Activated CD8-positive, alpha-beta T cell treated with anti-CD3 and anti-CD28 coated beads, Interleukin-2, amount 10 ng/mL, durations not matched to agents 7 days and 5 days (primary cell): ENCODE measurements at regions not wholly inside any gene's neighbourhood (a gene's known extent, or its start where the extent isn't known, plus 50 kb on each side); places are given as distances from the start of the nearest gene placed in this dataset.
"Not testable (repeated sequence)": the region's sequence is repeated elsewhere in the genome, so short reads cannot be mapped to it uniquely, and the experiment has no call there.

Experiments used
- ATAC-seq: fragments of 150-1000 bp; cut with Tn5 transposase; one replicate; pipeline ENCODE4 v1.10.0; 2021; ENCODE audit warnings: moderate library complexity
- CTCF ChIA-PET: fragments of 350-600 bp; sonication (Branson Sonifier 250); formaldehyde crosslinking; loops from one replicate; lab custom pipeline; 2021; ENCODE audit warnings: antibody characterized with exemption; lab: Charles Lee
- POLR2A ChIA-PET: fragments of 350-600 bp; sonication (Branson Sonifier 250); formaldehyde crosslinking; loops from one replicate; lab custom pipeline; 2021; ENCODE audit warnings: antibody characterized with exemption; lab: Charles Lee
- DNase-seq: peaks from one replicate; pipeline ENCODE4 v3.0.0-alpha.2; 2020
- H3K27ac Mint-ChIP-seq: one replicate; pipeline ENCODE4 v1.8.0; 2021; ENCODE audit warnings: mild to moderate bottlenecking, mixed read lengths
- H3K27me3 Mint-ChIP-seq: one replicate; pipeline ENCODE4 v1.8.0; 2021; ENCODE audit warnings: low read depth, mixed read lengths
- H3K36me3 Mint-ChIP-seq: one replicate; pipeline ENCODE4 v1.8.0; 2021; ENCODE audit warnings: low read depth, mixed read lengths
- H3K4me1 Mint-ChIP-seq: one replicate; pipeline ENCODE4 v1.8.0; 2021; ENCODE audit warnings: low read depth, mixed read lengths
- H3K4me3 Mint-ChIP-seq: one replicate; pipeline ENCODE4 v1.8.0; 2021; ENCODE audit warnings: mild to moderate bottlenecking, mixed read lengths
- H3K9me3 Mint-ChIP-seq: one replicate; pipeline ENCODE4 v1.8.0; 2022; ENCODE audit warnings: mixed read lengths; ENCODE audit not compliant: insufficient read depth

DNA sequence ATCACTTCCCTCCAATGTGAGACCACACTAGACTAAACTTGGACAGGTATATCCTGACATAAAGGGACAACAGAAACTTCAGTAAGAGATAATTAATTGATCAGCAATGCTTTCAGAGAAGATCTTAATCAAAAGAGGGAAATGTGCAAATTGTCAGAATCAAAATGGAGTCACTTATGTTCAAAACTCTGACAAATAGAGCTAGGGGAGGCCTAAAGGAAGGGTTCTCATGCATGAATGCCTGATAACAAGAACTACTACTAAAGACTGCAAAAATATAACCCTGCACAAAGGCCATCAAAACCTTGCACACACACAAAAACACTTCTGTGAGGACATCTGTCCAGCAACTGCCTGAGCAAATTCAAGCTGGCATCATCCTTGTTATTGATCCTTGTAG lies 637.5 kb upstream of the INTU start:
- no peaks in the 10 kb centered on the region for H3K4me1 Mint-ChIP-seq
- H3K4me3 Mint-ChIP-seq = no peak overlapping the region
- ChIA-PET POLR2A (no interaction called here), CTCF (no interaction called here)
- H3K36me3 Mint-ChIP-seq = no peaks in the 10 kb centered on the region
- H3K9me3 Mint-ChIP-seq = peaks cover 5% of the 10 kb centered on the region
- H3K27ac Mint-ChIP-seq = no peak overlapping the region
- DNase-seq (no peak), ATAC-seq (no peak)
- no peaks in the 10 kb centered on the region for H3K27me3 Mint-ChIP-seq

DNA sequence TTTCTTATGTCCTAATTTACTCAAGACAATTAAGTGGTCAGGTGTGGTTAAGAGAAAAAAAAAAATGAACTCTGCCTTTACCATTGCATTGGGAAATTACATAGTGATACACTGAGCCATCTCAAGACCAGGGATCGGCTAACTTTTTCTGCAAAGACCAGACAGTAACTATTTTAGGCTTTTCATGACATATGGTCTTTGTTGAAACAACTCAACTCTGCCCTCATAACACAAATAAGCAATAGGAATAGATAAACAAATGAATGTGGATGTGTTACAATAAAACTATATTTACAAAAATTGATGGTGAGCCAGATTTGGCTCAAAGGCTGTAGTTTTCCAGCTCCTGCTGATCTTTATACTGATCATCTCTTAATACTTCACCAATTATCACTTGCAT lies 632.6 kb upstream of the INTU start:
- POLR2A ChIA-PET = no interaction called here
- Mint-ChIP-seq H3K27me3 (no peaks in the 10 kb centered on the region), H3K36me3 (no peaks in the 10 kb centered on the region), H3K4me1 (no peaks in the 10 kb centered on the region), H3K27ac (no peak overlapping the region), H3K9me3 (peaks cover 5% of the 10 kb centered on the region), H3K4me3 (no peak overlapping the region)
- DNase-seq (no peak), ATAC-seq (no peak)
- CTCF ChIA-PET = no interaction called here

DNA sequence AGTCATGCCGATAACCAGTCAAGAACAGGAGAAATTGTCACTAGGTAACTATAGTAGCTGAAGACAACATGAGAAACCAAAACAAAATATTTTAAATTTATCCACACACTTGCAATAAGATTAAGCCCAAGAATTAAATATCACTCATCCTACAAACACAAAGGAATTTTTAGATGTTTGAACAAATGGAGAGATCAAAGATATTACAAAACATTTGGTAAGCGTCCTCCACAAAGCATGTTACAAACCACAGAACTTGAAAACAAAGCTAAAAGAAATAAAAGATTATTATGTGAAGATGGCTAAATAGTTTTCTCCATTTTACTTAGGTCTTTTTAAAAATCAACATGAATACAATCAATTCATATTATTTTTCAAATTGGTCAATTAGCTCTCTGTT lies 631.9 kb upstream of the INTU start:
- H3K27me3 Mint-ChIP-seq = no peaks in the 10 kb centered on the region
- H3K9me3 Mint-ChIP-seq = peaks cover 5% of the 10 kb centered on the region
- POLR2A ChIA-PET = no interaction called here
- no peak overlapping the region for H3K4me3 Mint-ChIP-seq
- no peaks in the 10 kb centered on the region for H3K4me1 Mint-ChIP-seq
- ATAC-seq (no peak), DNase-seq (no peak)
- no peaks in the 10 kb centered on the region for H3K36me3 Mint-ChIP-seq
- no peak overlapping the region for H3K27ac Mint-ChIP-seq
- CTCF ChIA-PET = no interaction called here

DNA sequence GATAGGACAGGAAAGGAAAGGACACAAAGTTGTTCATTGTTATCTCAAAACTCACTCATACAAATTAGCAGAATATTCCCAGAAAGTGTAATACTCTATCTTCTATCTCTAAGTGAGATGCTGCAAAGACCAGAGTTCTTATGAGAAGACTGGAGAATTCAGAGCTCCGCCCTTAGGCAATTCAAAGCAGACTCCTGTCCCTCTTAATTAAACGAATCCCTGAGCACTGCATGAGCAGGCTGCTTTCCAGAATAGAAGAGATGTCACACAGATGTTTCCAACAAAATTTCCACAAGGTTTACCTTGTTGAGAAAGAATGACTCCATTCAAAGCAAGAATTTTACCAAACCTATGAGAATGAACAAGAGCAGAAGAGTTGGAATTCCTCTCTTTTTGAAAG lies 630.8 kb upstream of the INTU start:
- no peak overlapping the region for H3K27ac Mint-ChIP-seq
- peaks cover 5% of the 10 kb centered on the region for H3K9me3 Mint-ChIP-seq
- no peak overlapping the region for H3K4me3 Mint-ChIP-seq
- DNase-seq (no peak), ATAC-seq (no peak)
- H3K36me3 Mint-ChIP-seq = no peaks in the 10 kb centered on the region
- no peaks in the 10 kb centered on the region for H3K4me1 Mint-ChIP-seq
- H3K27me3 Mint-ChIP-seq = no peaks in the 10 kb centered on the region
- POLR2A ChIA-PET = no interaction called here
- CTCF ChIA-PET = no interaction called here

- Mint-ChIP-seq H3K36me3 (no peaks in the 10 kb centered on the region), H3K27me3 (no peaks in the 10 kb centered on the region), H3K9me3 (no peaks in the 10 kb centered on the region), H3K27ac (no peak overlapping the region), H3K4me3 (no peak overlapping the region), H3K4me1 (no peaks in the 10 kb centered on the region)
- ATAC-seq = no peak
- POLR2A ChIA-PET = no interaction called here
- CTCF ChIA-PET = no interaction called here
- no peak for DNase-seq
Measured at GRCh38 chr4:127006446-127006877, 626.3 kb upstream of the INTU start.

GRCh38 chr4:127007305-127007704 lies 625.5 kb upstream of the INTU start:
- CTCF ChIA-PET = no interaction called here
- H3K27ac Mint-ChIP-seq = no peak overlapping the region

DNA sequence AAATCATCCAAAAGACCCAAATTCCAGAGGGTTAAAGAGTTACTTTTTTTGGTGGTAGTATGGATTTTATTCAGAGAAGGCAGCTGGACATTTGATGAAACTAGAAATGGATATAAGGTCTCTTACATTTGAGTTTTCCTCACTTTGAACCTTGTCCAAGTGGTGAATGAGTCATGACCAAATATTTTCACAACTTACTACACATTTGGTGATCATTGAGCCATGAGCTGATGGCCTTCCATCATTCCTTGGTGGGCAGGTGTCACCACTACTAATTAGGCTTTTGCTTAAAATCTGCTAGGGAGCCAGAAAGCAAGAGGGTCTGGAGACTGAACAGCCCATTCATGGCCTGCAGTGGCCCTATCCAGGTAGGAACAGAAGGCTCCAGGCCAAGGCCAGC lies 620.2 kb upstream of the INTU start:
- DNase-seq (no peak), ATAC-seq (no peak)
- Mint-ChIP-seq H3K27ac (no peak overlapping the region), H3K4me3 (no peak overlapping the region), H3K36me3 (no peaks in the 10 kb centered on the region), H3K27me3 (no peaks in the 10 kb centered on the region), H3K9me3 (no peaks in the 10 kb centered on the region), H3K4me1 (no peaks in the 10 kb centered on the region)
- ChIA-PET POLR2A (no interaction called here), CTCF (no interaction called here)

More at GRCh38 chr4:127007305-127007704, 625.5 kb upstream of the INTU start:
- ATAC-seq (no peak), DNase-seq (no peak)
- Mint-ChIP-seq H3K9me3 (no peaks in the 10 kb centered on the region), H3K4me1 (no peaks in the 10 kb centered on the region), H3K36me3 (no peaks in the 10 kb centered on the region), H3K27me3 (no peaks in the 10 kb centered on the region), H3K4me3 (no peak overlapping the region)
- POLR2A ChIA-PET = no interaction called here

- Mint-ChIP-seq H3K4me3 (no peak overlapping the region), H3K27me3 (no peaks in the 10 kb centered on the region), H3K27ac (no peak overlapping the region), H3K36me3 (no peaks in the 10 kb centered on the region), H3K9me3 (no peaks in the 10 kb centered on the region), H3K4me1 (no peaks in the 10 kb centered on the region)
- POLR2A ChIA-PET = no interaction called here
- DNase-seq (no peak), ATAC-seq (no peak)
- CTCF ChIA-PET = no interaction called here
Measured at GRCh38 chr4:127015667-127016117, 617.1 kb upstream of the INTU start.

DNA sequence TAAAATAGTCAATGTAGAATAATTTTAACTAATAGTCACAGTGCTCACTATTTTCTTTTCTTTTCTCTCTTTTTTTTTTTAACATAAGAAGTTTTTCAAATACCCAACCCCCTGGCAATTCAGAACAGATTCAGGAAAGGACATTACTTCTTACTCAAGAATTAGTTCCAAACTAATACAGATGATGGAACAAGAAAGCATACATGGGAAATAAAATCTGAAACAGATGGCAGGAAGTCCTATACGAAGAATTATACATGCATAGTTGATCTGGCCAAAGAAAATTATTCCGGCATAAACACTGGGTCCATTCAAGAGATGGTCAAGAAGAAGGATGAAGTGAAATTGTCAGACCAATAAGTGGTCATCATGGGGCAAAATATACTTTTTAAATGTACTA lies 614.4 kb upstream of the INTU start:
- ChIA-PET POLR2A (no interaction called here), CTCF (no interaction called here)
- Mint-ChIP-seq H3K4me3 (no peak overlapping the region), H3K9me3 (no peaks in the 10 kb centered on the region), H3K27me3 (no peaks in the 10 kb centered on the region), H3K4me1 (no peaks in the 10 kb centered on the region), H3K36me3 (no peaks in the 10 kb centered on the region), H3K27ac (no peak overlapping the region)
- DNase-seq (no peak), ATAC-seq (no peak)

DNA sequence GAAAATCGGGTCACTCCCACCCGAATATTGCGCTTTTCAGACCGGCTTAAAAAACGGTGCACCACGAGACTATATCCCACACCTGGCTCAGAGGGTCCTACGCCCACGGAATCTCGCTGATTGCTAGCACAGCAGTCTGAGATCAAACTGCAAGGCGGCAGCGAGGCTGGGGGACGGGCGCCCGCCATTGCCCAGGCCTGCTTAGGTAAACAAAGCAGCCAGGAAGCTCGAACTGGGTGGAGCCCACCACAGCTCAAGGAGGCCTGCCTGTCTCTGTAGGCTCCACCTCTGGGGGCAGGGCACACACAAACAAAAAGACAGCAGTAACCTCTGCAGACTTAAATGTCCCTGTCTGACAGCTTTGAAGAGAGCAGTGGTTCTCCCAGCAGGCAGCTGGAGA lies 611.9 kb upstream of the INTU start:
- H3K4me3 Mint-ChIP-seq, H3K36me3 Mint-ChIP-seq, POLR2A ChIA-PET, H3K27me3 Mint-ChIP-seq, ATAC-seq, DNase-seq, CTCF ChIA-PET, H3K27ac Mint-ChIP-seq, H3K4me1 Mint-ChIP-seq, H3K9me3 Mint-ChIP-seq: not testable (repeated sequence)

DNA sequence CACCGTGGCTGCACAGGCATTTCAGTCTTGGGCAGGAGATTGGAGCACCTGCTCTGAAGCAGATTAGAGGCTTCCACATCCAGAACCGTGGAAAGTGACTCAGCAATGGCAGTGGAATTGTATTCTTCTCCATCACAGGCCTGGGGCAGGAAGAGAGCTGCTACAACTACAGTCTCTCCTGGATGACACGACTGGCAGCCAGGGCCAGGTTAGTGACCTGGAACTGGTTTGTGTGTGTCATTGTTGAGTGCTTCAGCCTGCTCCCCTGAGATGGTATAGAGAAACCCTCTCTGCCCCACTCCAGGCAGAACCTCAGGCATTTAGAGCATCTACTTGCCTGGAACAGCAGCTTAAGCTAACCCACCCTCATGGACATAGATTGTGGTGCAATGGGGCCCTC lies 596.5 kb upstream of the INTU start:
- no peaks in the 10 kb centered on the region for H3K36me3 Mint-ChIP-seq
- no peak overlapping the region for H3K4me3 Mint-ChIP-seq
- ChIA-PET CTCF (no interaction called here), POLR2A (no interaction called here)
- H3K4me1 Mint-ChIP-seq = no peaks in the 10 kb centered on the region
- ATAC-seq (no peak), DNase-seq (no peak)
- H3K9me3 Mint-ChIP-seq = peaks cover 8% of the 10 kb centered on the region
- no peaks in the 10 kb centered on the region for H3K27me3 Mint-ChIP-seq
- no peak overlapping the region for H3K27ac Mint-ChIP-seq

GRCh38 chr4:127045861-127046260 lies 586.9 kb upstream of the INTU start:
- Mint-ChIP-seq H3K36me3 (no peaks in the 10 kb centered on the region), H3K27ac (no peak overlapping the region), H3K4me3 (no peak overlapping the region), H3K27me3 (no peaks in the 10 kb centered on the region), H3K9me3 (peaks cover 4% of the 10 kb centered on the region), H3K4me1 (no peaks in the 10 kb centered on the region)
- POLR2A ChIA-PET = no interaction called here
- CTCF ChIA-PET = no interaction called here
- no peak for ATAC-seq
- DNase-seq = no peak

GRCh38 chr4:127047930-127048329 lies 584.8 kb upstream of the INTU start:
- ATAC-seq (no peak), DNase-seq (no peak)
- H3K36me3 Mint-ChIP-seq = no peaks in the 10 kb centered on the region
- no peak overlapping the region for H3K27ac Mint-ChIP-seq
- no peaks in the 10 kb centered on the region for H3K4me1 Mint-ChIP-seq
- POLR2A ChIA-PET = no interaction called here
- CTCF ChIA-PET = no interaction called here
- no peak overlapping the region for H3K4me3 Mint-ChIP-seq
- H3K9me3 Mint-ChIP-seq = no peaks in the 10 kb centered on the region
- no peaks in the 10 kb centered on the region for H3K27me3 Mint-ChIP-seq
